ENCODE measurements at regions not wholly inside any gene's neighbourhood (a gene's known extent, or its start where the extent isn't known, plus 50 kb on each side); places are given as distances from the start of the nearest gene placed in this dataset.

GRCh38 chr2:120619579-120619978 lies 116.1 kb upstream of the GLI2 start:
- no peaks in the 10 kb centered on the region for H3K27me3 ChIP-seq (ENCODE audit: insufficient read depth)
- Mint-ChIP-seq H3K4me1 (peaks cover 4% of the 10 kb centered on the region; the same call in 1 of the 3 replicates), H3K4me3 (no peak overlapping the region), H3K9me3 (no peaks in the 10 kb centered on the region), H3K27me3 (ENCODE audit: insufficient read depth, low read depth, poor library complexity) (peaks cover 15% of the 10 kb centered on the region), H3K36me3 (ENCODE audit: low read depth) (no peaks in the 10 kb centered on the region), H3K27ac (no peak overlapping the region)
- no peaks in the 10 kb centered on the region for H3F3A ChIP-seq (replicated peaks; ENCODE audit: low read depth)
- ATAC-seq (no peak), DNase-seq (ENCODE audit: low spot score) (no peak)
- H3K27ac ChIP-seq (ENCODE audit: low read depth), result no peak overlapping the region
- no peak for TF ChIP-seq ETS1 (IDR thresholded peaks at IDR 0.05)
- no peak for TF ChIP-seq CREB1 (CRISPR knock-in tag; IDR thresholded peaks at IDR 0.05; ENCODE audit: low read depth)
- no peak for TF ChIP-seq REST (IDR thresholded peaks at IDR 0.05; ENCODE audit: unreplicated experiment)
- TF ChIP-seq EZH2phosphoT487 (IDR thresholded peaks at IDR 0.05; ENCODE audit: unreplicated experiment), result no peak
- no peak for TF ChIP-seq POLR2AphosphoS5 (IDR thresholded peaks at IDR 0.05; ENCODE audit: low read depth)
- TF ChIP-seq CTCF (conservative IDR thresholded peaks at IDR 0.05; ENCODE audit: low read depth in 2 of 2), result no peak
- no peak for TF ChIP-seq ZNF331 (CRISPR knock-in tag; IDR thresholded peaks at IDR 0.05; ENCODE audit: low read depth)
- no peak for TF ChIP-seq EZH2 (IDR thresholded peaks at IDR 0.05; ENCODE audit: low read depth, unreplicated experiment)
- TF ChIP-seq JUNB (IDR thresholded peaks at IDR 0.05; ENCODE audit: unreplicated experiment), result no peak
- TF ChIP-seq ZNF462 (CRISPR knock-in tag; IDR thresholded peaks at IDR 0.05), result no peak
- TF ChIP-seq ZNF114 (CRISPR knock-in tag; IDR thresholded peaks at IDR 0.05), result no peak
- TF ChIP-seq STAT1 (IDR thresholded peaks at IDR 0.05; ENCODE audit: unreplicated experiment), result no peak
- no peak for TF ChIP-seq NANOG (IDR thresholded peaks at IDR 0.05; ENCODE audit: borderline replicate concordance)
- no peak overlapping the region for H2AFZ ChIP-seq
- H3K4me2 ChIP-seq, result no peak overlapping the region
- no peaks in the 10 kb centered on the region for H3K36me3 ChIP-seq (ENCODE audit: insufficient read depth)
- no peaks in the 10 kb centered on the region for H3K79me2 ChIP-seq (replicated peaks; ENCODE audit: insufficient read depth)
- no peaks in the 10 kb centered on the region for H3K9me2 ChIP-seq (ENCODE audit: insufficient read depth)
- H3K4me3 ChIP-seq, result no peak overlapping the region
- H3K4me1 ChIP-seq (ENCODE audit: insufficient read depth), result no peaks in the 10 kb centered on the region
- no peaks in the 10 kb centered on the region for H4K20me1 ChIP-seq (replicated peaks; ENCODE audit: insufficient read depth)
